ENCODE measurements at regions not wholly inside any gene's neighbourhood (a gene's known extent, or its start where the extent isn't known, plus 50 kb on each side); places are given as distances from the start of the nearest gene placed in this dataset.

DNA sequence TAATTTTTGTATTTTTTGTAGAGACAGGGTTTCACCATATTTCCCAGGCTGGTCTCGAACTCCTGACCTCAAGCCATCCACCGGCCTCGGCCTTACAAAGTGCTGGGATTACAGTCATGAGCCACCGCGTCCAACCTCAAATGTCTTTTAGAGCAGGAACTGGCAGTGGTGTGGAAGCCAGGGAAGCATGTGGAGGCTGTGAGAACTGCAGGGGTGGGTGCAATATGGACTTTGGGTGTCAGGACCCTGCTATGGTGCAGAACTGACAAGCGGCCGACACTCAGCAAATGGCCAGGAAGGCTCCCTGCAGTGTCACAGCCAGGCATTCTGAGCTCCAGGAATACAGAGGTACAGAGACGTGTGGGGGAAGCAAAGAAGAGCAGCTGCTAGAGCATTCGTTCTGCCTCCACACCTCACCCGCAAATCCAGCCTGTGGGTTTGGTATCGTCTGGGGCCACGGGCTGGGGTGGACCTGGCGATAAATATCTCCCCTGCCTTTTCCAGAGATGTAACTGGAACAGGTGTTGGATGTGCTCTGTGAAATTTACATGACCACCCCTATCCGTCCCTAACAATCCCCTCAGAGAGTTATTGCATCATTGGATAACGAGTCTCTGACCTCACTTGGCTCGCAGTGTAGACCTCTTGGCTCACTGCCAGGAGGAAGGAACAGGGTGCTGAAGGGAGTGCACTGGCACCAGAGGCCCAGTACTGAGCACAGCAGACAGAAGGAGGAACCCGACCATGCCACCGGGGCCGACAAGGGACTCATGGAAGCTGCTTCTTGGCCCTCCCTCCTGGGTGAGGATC, 624.7 kb upstream of the B3GAT1 start:
- no peaks in the 10 kb centered on the region for H3K9me2 ChIP-seq (ENCODE audit: low read depth, low read length)
- no peaks in the 10 kb centered on the region for H3K36me3 ChIP-seq (ENCODE audit: insufficient read depth, low read length)
- no peaks in the 10 kb centered on the region for H3K27me3 ChIP-seq (ENCODE audit: insufficient read depth, low read length)
- H3K4me1 ChIP-seq (ENCODE audit: insufficient read depth, low read length, severe bottlenecking), result no peaks in the 10 kb centered on the region
- H3K4me3 ChIP-seq (ENCODE audit: low read depth, low read length, poor library complexity, severe bottlenecking), result no peak overlapping the region
- H3K9ac ChIP-seq (ENCODE audit: low read length), result no peak overlapping the region
- H3K9me3 ChIP-seq (ENCODE audit: low read length), result no peaks in the 10 kb centered on the region
- H3K79me2 ChIP-seq (ENCODE audit: insufficient read depth, low read length), result no peaks in the 10 kb centered on the region
- TF ChIP-seq, protein P1, sequence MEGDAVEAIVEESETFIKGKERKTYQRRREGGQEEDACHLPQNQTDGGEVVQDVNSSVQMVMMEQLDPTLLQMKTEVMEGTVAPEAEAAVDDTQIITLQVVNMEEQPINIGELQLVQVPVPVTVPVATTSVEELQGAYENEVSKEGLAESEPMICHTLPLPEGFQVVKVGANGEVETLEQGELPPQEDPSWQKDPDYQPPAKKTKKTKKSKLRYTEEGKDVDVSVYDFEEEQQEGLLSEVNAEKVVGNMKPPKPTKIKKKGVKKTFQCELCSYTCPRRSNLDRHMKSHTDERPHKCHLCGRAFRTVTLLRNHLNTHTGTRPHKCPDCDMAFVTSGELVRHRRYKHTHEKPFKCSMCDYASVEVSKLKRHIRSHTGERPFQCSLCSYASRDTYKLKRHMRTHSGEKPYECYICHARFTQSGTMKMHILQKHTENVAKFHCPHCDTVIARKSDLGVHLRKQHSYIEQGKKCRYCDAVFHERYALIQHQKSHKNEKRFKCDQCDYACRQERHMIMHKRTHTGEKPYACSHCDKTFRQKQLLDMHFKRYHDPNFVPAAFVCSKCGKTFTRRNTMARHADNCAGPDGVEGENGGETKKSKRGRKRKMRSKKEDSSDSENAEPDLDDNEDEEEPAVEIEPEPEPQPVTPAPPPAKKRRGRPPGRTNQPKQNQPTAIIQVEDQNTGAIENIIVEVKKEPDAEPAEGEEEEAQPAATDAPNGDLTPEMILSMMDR (IDR thresholded peaks at IDR 0.05; ENCODE audit: low read length), result no peak
- no peak for TF ChIP-seq EZH2 (IDR thresholded peaks at IDR 0.05; ENCODE audit: borderline replicate concordance, low read length)
- H3K27ac ChIP-seq (ENCODE audit: low read depth, low read length, poor library complexity, severe bottlenecking), result no peak overlapping the region
- H3K4me2 ChIP-seq (ENCODE audit: low read length), result no peak overlapping the region
- no peaks in the 10 kb centered on the region for H3F3A ChIP-seq (ENCODE audit: insufficient read depth, low read length)
- H4K20me1 ChIP-seq (ENCODE audit: insufficient read depth, low read length), result no peaks in the 10 kb centered on the region
- no peak overlapping the region for H2AFZ ChIP-seq (ENCODE audit: low read length)

GRCh38 chr11:135035282-135035681, 623.2 kb upstream of the B3GAT1 start:
- Histone ChIP-seq H3K4me3 (ENCODE audit: low read depth, low read length, poor library complexity, severe bottlenecking) (no peak overlapping the region), H4K20me1 (ENCODE audit: insufficient read depth, low read length) (no peaks in the 10 kb centered on the region), H3K79me2 (ENCODE audit: insufficient read depth, low read length) (no peaks in the 10 kb centered on the region), H3K27ac (ENCODE audit: low read depth, low read length, poor library complexity, severe bottlenecking) (no peak overlapping the region), H3K9ac (ENCODE audit: low read length) (no peak overlapping the region), H3K36me3 (ENCODE audit: insufficient read depth, low read length) (no peaks in the 10 kb centered on the region), H2AFZ (ENCODE audit: low read length) (no peak overlapping the region), H3K4me1 (ENCODE audit: insufficient read depth, low read length, severe bottlenecking) (no peaks in the 10 kb centered on the region), H3K27me3 (ENCODE audit: insufficient read depth, low read length) (no peaks in the 10 kb centered on the region), H3F3A (ENCODE audit: insufficient read depth, low read length) (no peaks in the 10 kb centered on the region), H3K9me2 (ENCODE audit: low read depth, low read length) (no peaks in the 10 kb centered on the region), H3K4me2 (ENCODE audit: low read length) (no peak overlapping the region), H3K9me3 (ENCODE audit: low read length) (no peaks in the 10 kb centered on the region)
- TF ChIP-seq, protein P1 (IDR thresholded peaks at IDR 0.05; ENCODE audit: low read length), result no peak
- TF ChIP-seq EZH2 (IDR thresholded peaks at IDR 0.05; ENCODE audit: borderline replicate concordance, low read length), result no peak

DNA sequence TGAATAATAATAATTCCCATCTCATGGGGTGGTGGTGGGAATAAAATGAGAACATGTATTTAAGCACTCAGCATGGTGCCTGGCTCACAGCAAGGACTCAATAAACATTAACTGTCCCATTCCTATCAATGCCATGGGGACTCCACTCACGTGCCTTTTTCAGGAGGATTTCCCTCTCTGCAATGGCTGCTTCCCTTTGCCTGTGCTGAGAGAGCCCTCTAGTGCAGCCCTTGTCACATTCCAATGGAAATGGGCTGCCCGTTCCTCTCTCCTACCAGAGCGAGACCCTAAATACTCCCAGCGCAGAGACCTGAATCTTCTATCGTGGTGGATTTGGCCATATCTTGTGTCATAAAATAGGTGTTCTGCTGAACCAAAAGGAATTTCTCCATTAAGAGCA, 621.5 kb upstream of the B3GAT1 start:
- H3K9me3 ChIP-seq (ENCODE audit: low read length), result no peaks in the 10 kb centered on the region
- TF ChIP-seq EZH2 (IDR thresholded peaks at IDR 0.05; ENCODE audit: borderline replicate concordance, low read length), result no peak
- TF ChIP-seq, protein P1 (IDR thresholded peaks at IDR 0.05; ENCODE audit: low read length), result no peak
- H2AFZ ChIP-seq (ENCODE audit: low read length), result no peak overlapping the region
- no peak overlapping the region for H3K27ac ChIP-seq (ENCODE audit: low read depth, low read length, poor library complexity, severe bottlenecking)
- no peak overlapping the region for H3K9ac ChIP-seq (ENCODE audit: low read length)
- no peak overlapping the region for H3K4me3 ChIP-seq (ENCODE audit: low read depth, low read length, poor library complexity, severe bottlenecking)
- no peaks in the 10 kb centered on the region for H3K4me1 ChIP-seq (ENCODE audit: insufficient read depth, low read length, severe bottlenecking)
- H3F3A ChIP-seq (ENCODE audit: insufficient read depth, low read length), result no peaks in the 10 kb centered on the region
- H3K4me2 ChIP-seq (ENCODE audit: low read length), result no peak overlapping the region
- H3K9me2 ChIP-seq (ENCODE audit: low read depth, low read length), result no peaks in the 10 kb centered on the region
- H3K36me3 ChIP-seq (ENCODE audit: insufficient read depth, low read length), result no peaks in the 10 kb centered on the region
- no peaks in the 10 kb centered on the region for H4K20me1 ChIP-seq (ENCODE audit: insufficient read depth, low read length)
- no peaks in the 10 kb centered on the region for H3K79me2 ChIP-seq (ENCODE audit: insufficient read depth, low read length)
- H3K27me3 ChIP-seq (ENCODE audit: insufficient read depth, low read length), result no peaks in the 10 kb centered on the region

All from OCI-LY1 (cell line).